Kidney glomerular epithelial cell (primary cell): ENCODE measurements at regions not wholly inside any gene's neighbourhood (a gene's known extent, or its start where the extent isn't known, plus 50 kb on each side); places are given as distances from the start of the nearest gene placed in this dataset.

Source experiments
- DNase-seq: peaks from one replicate; lab custom pipeline; 2025; lab: John Stamatoyannopoulos, UW

GRCh38 chr1:38111589-38111988, 65.0 kb upstream of the POU3F1 start:
- no peak for DNase-seq

GRCh38 chr1:38105267-38105666, 58.7 kb upstream of the POU3F1 start:
- no peak for DNase-seq

GRCh38 chr1:38102636-38103035, 56.0 kb upstream of the POU3F1 start:
- DNase-seq: no peak

GRCh38 chr1:38101037-38101785, 54.6 kb upstream of the POU3F1 start:
- DNase-seq: no peak

GRCh38 chr1:38098101-38098847, 51.7 kb upstream of the POU3F1 start:
- no peak for DNase-seq

GRCh38 chr1:38097284-38097898, 50.8 kb upstream of the POU3F1 start:
- no peak for DNase-seq
